HG03521 (cell line): ENCODE measurements at regions not wholly inside any gene's neighbourhood (a gene's known extent, or its start where the extent isn't known, plus 50 kb on each side); places are given as distances from the start of the nearest gene placed in this dataset.
"Not testable (repeated sequence)": the region's sequence is repeated elsewhere in the genome, so short reads cannot be mapped to it uniquely, and the experiment has no call there.

Experiments
- ATAC-seq: cut with Tn5 transposase; IDR thresholded peaks from one replicate; pipeline ENCODE4 v1.9.1; 2021; ENCODE audit warnings: mild to moderate bottlenecking, moderate library complexity; ENCODE audit not compliant: unreplicated experiment

GRCh38 chr10:125407000-125407502 lies 246.7 kb upstream of the CTBP2 start:
- no peak for ATAC-seq

DNA sequence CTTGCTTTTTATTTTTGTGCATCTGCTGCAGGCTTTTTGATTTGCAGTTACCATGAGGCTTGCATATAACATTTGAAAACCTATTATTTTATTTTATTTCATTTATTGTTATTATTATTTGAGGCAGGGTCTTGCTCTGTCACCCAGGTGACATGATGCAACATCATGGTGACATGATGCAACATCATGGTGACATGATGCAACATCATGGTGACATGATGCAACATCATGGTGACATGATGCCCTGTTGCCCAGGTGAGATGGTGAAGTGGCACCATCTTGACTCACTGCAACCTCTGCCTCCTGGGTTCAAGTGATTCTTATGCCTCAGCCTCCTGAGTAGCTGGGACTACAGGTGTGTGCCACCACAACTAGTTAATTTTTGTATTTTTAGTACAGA lies 244.5 kb upstream of the CTBP2 start:
- ATAC-seq: not testable (repeated sequence)

DNA sequence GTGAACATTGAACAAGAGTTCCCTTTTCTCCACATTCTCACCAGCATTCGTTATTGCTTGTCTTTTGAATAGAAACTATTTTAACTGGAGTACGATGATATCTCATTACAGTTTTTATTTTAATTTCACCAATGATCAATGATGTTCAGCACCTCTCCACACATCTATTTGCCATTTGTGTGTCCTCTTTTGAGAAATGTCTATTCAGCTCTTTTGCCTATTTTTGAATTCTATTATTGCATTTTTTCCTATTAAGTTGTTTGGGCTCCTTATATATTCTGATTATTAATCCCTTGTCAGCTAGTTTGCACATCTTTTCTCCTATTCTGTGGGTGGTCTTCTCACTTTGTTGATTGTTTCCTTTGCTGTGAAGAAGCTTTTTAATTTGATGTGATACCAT lies 241.1 kb upstream of the CTBP2 start:
- no peak for ATAC-seq

GRCh38 chr10:125399289-125399688 lies 238.9 kb upstream of the CTBP2 start:
- ATAC-seq: no peak

DNA sequence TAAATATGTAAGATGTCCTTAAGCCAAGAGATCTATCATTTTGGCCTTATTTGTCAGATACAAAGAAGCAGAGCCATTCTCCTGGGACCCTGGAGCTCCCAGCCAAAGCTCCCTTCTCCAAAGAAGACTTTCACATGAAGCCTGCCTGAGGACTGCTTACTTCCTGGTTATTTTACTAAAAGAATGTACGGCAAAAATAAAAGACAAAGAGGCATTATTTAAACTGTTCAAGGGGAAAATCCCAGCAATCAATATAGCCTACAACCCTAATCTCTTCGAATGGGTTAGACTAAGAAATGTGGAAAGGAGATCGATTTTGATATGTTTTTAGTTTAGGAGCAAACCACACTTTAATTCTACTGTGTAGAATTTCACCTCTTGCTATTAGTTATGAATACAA lies 237.9 kb upstream of the CTBP2 start:
- ATAC-seq: no peak

- no peak for ATAC-seq
These were observed 237.2 kb upstream of the CTBP2 start for GRCh38 chr10:125397608-125398007.

- ATAC-seq: no peak
These were observed 236.3 kb upstream of the CTBP2 start for GRCh38 chr10:125396676-125397075.

GRCh38 chr10:125392609-125393008 lies 232.2 kb upstream of the CTBP2 start:
- no peak for ATAC-seq

- ATAC-seq: no peak
These were observed 231.8 kb upstream of the CTBP2 start for GRCh38 chr10:125392154-125392553.

GRCh38 chr10:125389648-125390047 lies 229.3 kb upstream of the CTBP2 start:
- no peak for ATAC-seq

- ATAC-seq: no peak
These were observed 219.2 kb upstream of the CTBP2 start for GRCh38 chr10:125379592-125379991.

DNA sequence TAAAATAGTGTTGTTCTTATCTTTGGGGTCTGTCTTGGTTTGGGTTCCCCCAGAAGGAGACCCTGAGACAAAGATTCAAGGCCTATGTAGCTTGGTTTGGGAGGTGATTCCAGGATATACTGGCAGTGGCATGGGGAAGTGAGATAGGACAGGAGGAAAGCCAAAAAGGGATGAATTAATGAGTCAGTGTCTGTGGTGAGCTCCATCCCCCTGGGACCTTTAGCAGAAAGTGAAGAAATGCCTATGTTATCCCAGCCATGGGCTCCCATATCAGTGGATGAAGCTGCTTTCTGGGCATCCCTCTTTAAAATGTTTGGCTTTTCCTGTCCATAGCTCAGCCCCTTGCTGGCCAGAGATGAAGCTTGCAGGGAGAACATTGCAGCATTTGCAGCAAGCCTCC lies 217.0 kb upstream of the CTBP2 start:
- ATAC-seq: no peak

- no peak for ATAC-seq
These were observed 214.8 kb upstream of the CTBP2 start for GRCh38 chr10:125375210-125375609.

GRCh38 chr10:125373546-125373945 lies 213.2 kb upstream of the CTBP2 start:
- no peak for ATAC-seq

DNA sequence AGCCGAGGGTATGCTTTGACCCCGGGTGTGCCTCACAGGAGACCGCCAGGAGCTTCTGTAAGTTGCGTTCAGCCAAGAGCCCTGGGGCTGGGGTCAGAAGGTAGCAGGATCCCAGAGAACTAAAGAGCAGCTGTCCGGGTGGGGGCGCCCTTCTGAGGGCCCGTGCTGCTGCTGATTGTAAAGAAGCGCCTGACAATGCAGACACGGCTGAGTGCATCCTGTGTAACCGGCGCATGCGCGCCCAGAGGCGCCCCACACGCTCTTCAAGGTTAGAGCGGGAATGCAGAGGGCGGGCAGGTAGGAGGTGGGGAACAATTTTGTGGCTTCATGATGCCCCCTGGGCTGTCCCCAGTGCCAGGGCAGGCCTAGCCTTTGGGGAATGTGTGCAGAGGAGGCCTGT lies 210.2 kb upstream of the CTBP2 start:
- no peak for ATAC-seq

- no peak for ATAC-seq
These were observed 209.3 kb upstream of the CTBP2 start for GRCh38 chr10:125369382-125370326.

DNA sequence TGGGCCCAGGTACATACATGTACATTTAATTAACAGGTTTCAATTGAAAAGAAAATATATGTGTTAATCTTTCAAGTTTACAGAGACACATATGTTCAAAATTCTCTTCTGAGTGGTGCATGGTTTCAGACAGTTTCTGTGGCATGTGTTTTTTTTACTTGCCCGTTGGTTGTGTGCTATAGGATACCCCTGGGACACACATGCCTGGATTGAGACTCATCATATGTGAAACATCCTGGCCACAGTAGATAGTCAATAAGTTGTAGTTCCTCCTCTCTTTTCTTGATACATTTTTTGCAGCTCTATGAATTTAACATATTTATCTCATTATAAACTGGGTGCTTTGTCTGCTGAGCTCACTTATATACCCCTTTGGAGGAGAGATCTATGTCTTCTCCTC lies 207.8 kb upstream of the CTBP2 start:
- no peak for ATAC-seq

DNA sequence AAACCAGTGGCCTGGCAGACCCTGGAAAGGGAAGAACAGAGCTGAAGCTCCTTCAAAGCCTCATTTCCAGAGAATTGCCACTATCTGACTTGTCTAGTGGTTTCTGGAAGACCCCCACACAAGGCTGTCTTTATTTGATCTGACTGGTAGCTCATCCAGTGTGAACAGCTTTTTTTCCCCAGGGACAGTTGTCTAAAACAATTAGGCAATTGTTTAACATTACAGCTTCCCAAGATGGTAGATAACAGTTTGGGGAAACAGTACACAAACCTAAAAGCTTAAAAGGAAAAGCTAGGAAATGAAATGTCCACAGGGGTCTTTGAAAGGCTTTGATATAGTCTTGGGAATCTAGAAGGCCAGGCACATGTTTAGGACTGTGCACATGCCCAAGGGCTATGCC lies 203.4 kb upstream of the CTBP2 start:
- no peak for ATAC-seq

GRCh38 chr10:125362950-125363349 lies 202.6 kb upstream of the CTBP2 start:
- no peak for ATAC-seq

DNA sequence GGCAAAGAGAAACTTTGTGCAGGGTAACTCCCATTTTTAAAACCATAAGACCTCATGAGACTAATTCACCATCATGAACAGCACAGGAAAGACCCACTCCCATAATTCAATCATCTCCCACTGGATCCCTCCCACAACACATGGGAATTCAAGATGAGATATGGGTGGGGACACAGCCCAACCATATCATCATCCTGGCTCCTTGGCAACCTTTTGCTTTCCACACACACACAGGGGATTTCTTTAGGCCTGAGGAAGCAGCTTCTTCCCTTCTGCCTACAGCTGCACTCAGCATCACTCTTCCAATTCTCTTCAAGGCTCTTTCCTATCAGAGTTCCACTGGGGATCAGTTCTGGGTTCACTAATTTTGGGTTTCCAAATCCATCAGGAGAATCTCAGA lies 199.0 kb upstream of the CTBP2 start:
- no peak for ATAC-seq

GRCh38 chr10:125355657-125356056 lies 195.3 kb upstream of the CTBP2 start:
- ATAC-seq: no peak

GRCh38 chr10:125350519-125350918 lies 190.2 kb upstream of the CTBP2 start:
- ATAC-seq: no peak

DNA sequence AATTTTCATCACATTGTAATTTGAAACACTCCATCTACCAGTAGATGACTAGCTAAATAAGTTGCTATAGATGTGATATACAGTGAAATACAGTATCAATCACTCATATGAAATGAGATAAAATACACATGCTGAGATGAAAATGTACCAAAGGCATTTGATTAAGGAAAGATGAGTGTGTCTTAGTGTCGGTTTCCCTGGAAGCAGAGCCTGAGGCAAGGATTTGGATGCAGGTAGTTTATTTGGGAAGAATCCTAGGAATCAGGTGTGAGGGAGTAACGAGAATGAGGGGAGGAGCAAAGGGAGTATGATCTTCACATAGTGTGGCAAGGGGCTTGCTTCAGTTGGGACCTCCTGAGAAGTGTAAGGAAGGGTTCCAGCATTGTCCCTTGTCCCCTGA lies 188.2 kb upstream of the CTBP2 start:
- ATAC-seq: no peak
